Panc1 (cell line): ENCODE measurements at regions not wholly inside any gene's neighbourhood (a gene's known extent, or its start where the extent isn't known, plus 50 kb on each side); places are given as distances from the start of the nearest gene placed in this dataset.

Source experiments
- ATAC-seq: fragments of 200-7000 bp; cut with Tn5 transposase; 2 replicates; pipeline ENCODE4 v1.9.1; 2020; ENCODE audit warnings: mild to moderate bottlenecking, moderate library complexity
- BruUV-seq: library from RNA; stranded (reverse); fragments of 400-500 nt; replicated peaks from 2 replicates; lab custom pipeline; 2021; lab: Mats Ljungman, UMichigan
- CTCF ChIA-PET: fragments of 300-600 bp; sonication (Branson Sonifier 250); formaldehyde crosslinking; loops from one replicate; lab custom pipeline; 2022; ENCODE audit warnings: antibody characterized with exemption; lab: Charles Lee
- POLR2A ChIA-PET: fragments of 300-600 bp; sonication (Branson Sonifier 250); formaldehyde crosslinking; loops from one replicate; lab custom pipeline; 2022; ENCODE audit warnings: antibody characterized with exemption; lab: Charles Lee
- DNase-seq: peaks from one replicate; pipeline ENCODE4 v3.0.0-alpha.2; 2010; ENCODE audit warnings: low read depth, low spot score
- H3K27ac ChIP-seq: 2 replicates; pipeline ENCODE4 v1.5.1; 2011; ENCODE audit warnings: mild to moderate bottlenecking, low read length, inconsistent platforms
- H3K27me3 ChIP-seq: fragments of 200-500 bp; sonication (Bioruptor generic); 2 replicates; pipeline ENCODE4 v1.6.0; 2014; ENCODE audit warnings: low read length, inconsistent platforms; ENCODE audit not compliant: control insufficient read depth, insufficient read depth
- H3K36me3 ChIP-seq: fragments of 200-500 bp; sonication (Bioruptor generic); 2 replicates; pipeline ENCODE4 v1.5.1; 2014; ENCODE audit warnings: inconsistent platforms, mild to moderate bottlenecking, low read length, moderate library complexity; ENCODE audit not compliant: control insufficient read depth, insufficient read depth
- H3K4me1 ChIP-seq: 2 replicates; pipeline ENCODE4 v1.5.1; 2011; ENCODE audit warnings: inconsistent platforms, mild to moderate bottlenecking, low read length, moderate library complexity; ENCODE audit not compliant: control insufficient read depth, insufficient read depth
- H3K4me3 ChIP-seq, 2 experiments: 2 replicates each; pipeline ENCODE4 v1.5.1; 2011 to 2012; ENCODE audit warnings: low read depth in 2 of 2, low read length in 2 of 2, mild to moderate bottlenecking in 2 of 2, inconsistent platforms in 1 of 2, moderate library complexity in 1 of 2
- H3K9me3 ChIP-seq: fragments of 200-500 bp; sonication (Bioruptor generic); 2 replicates; pipeline ENCODE4 v1.5.1; 2014; ENCODE audit warnings: low read depth, mild to moderate bottlenecking, inconsistent platforms, low read length, moderate library complexity; ENCODE audit not compliant: control insufficient read depth, insufficient read depth
- POLR2AphosphoS5 ChIP-seq: IDR thresholded peaks from 2 replicates; pipeline ENCODE4 v1.6.1; 2012; ENCODE audit warnings: mild to moderate bottlenecking, low read depth, low read length, moderate library complexity
- REST ChIP-seq, 2 experiments: IDR thresholded peaks; 2 replicates each; pipeline ENCODE4 v1.6.1; 2011 to 2012; ENCODE audit warnings: low read depth in 2 of 2, control low read depth in 1 of 2, low read length in 1 of 2, mild to moderate bottlenecking in 1 of 2, moderate library complexity in 1 of 2; ENCODE audit not compliant: insufficient read depth in 1 of 2
- SIN3A ChIP-seq: IDR thresholded peaks from 2 replicates; pipeline ENCODE4 v1.6.1; 2012; ENCODE audit warnings: low read depth, mild to moderate bottlenecking, low read length, moderate library complexity, borderline replicate concordance; ENCODE audit not compliant: insufficient read depth
- TCF7L2 ChIP-seq: IDR thresholded peaks from 2 replicates; pipeline ENCODE4 v1.6.1; 2011; ENCODE audit warnings: mild to moderate bottlenecking, low read depth, low read length, inconsistent platforms
- in situ Hi-C: cut with HindIII; loops from 2 replicates; pipeline ENCODE4 v1.10.0; 2016; ENCODE audit warnings: low sequenced_read_pairs, low pct_unique_long_range_greater_than_20kb
- intact Hi-C: fragments of 100-400 bp; cut with micrococcal nuclease; formaldehyde crosslinking; loops from one replicate; pipeline ENCODE4 v1.10.0; 2022; ENCODE audit not compliant: unreplicated experiment
- TF ChIP-seq, protein P1 (sequence below): fragments of 450-650 bp; IDR thresholded peaks from 2 replicates; pipeline ENCODE4 v1.5.1; 2017; ENCODE audit warnings: mild to moderate bottlenecking

DNA sequence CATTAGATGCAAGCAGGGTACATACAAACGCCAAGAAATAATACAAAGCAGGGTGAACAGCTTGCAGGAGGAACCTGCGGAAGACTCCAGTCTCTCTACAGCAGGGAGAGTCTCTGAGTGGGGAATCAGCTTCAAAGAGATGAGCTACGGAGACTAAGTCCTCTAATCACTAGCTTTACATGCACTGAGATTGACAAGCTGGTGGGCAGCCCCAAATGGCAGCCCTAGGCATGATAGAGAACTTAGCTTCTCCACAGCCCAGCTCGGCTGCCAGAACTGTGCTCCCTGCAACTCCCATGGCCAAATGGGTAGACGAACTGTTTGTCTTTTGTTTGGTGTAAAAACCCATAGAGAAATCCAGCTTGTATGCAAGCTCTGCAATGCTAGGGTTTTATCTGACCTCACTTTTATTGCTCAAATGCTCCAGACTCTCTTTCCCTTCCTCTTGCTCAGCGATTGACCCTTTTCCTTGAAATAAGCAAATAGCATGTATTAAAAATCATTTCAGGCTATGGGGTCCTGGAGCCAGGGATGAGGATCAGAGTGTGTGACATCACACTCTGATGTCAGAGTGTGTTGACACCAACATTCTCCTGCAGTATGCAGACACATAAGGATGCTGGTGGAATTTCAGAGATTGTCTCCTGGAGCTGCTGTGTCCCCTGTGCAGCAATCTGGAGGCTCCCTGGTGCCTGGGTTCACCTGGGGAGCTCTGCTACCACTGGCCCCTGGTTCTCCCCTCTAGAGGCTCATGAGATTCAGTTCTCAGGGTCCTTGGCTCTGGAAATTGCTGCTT lies 238.5 kb downstream of the TTLL7 start:
- intact Hi-C loops = no loop called here

GRCh38 chr1:83756984-83757717 lies 241.8 kb downstream of the TTLL7 start:
- Histone ChIP-seq H3K4me1 (no peaks in the 10 kb centered on the region), H3K27me3 (peaks cover 12% of the 10 kb centered on the region), H3K27ac (no peak overlapping the region), H3K36me3 (no peaks in the 10 kb centered on the region), H3K4me3 (no peak overlapping the region), H3K9me3 (no peaks in the 10 kb centered on the region)
- CTCF ChIA-PET = no interaction called here
- intact Hi-C loops (no loop called here), in situ Hi-C loops (no loop called here)
- ATAC-seq (no peak), DNase-seq (no peak)
- BruUV-seq = no TSS peak
- POLR2A ChIA-PET = no interaction called here
- TF ChIP-seq REST (IDR thresholded peaks at IDR 0.05; ENCODE audit: insufficient read depth in 1 of 2, low read depth in 2 of 2, low read length in 1 of 2) = no peak
- no peak for TF ChIP-seq POLR2AphosphoS5
- TF ChIP-seq, protein P1, sequence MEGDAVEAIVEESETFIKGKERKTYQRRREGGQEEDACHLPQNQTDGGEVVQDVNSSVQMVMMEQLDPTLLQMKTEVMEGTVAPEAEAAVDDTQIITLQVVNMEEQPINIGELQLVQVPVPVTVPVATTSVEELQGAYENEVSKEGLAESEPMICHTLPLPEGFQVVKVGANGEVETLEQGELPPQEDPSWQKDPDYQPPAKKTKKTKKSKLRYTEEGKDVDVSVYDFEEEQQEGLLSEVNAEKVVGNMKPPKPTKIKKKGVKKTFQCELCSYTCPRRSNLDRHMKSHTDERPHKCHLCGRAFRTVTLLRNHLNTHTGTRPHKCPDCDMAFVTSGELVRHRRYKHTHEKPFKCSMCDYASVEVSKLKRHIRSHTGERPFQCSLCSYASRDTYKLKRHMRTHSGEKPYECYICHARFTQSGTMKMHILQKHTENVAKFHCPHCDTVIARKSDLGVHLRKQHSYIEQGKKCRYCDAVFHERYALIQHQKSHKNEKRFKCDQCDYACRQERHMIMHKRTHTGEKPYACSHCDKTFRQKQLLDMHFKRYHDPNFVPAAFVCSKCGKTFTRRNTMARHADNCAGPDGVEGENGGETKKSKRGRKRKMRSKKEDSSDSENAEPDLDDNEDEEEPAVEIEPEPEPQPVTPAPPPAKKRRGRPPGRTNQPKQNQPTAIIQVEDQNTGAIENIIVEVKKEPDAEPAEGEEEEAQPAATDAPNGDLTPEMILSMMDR = no peak
- no peak for TF ChIP-seq SIN3A

More for the DNA sequence above, 238.5 kb downstream of the TTLL7 start:
- Histone ChIP-seq H3K9me3 (no peaks in the 10 kb centered on the region), H3K36me3 (no peaks in the 10 kb centered on the region), H3K27me3 (peaks cover 34% of the 10 kb centered on the region), H3K4me1 (no peaks in the 10 kb centered on the region), H3K27ac (no peak overlapping the region), H3K4me3 (no peak overlapping the region)
- CTCF ChIA-PET = no interaction called here
- TF ChIP-seq SIN3A = no peak
- TF ChIP-seq REST (IDR thresholded peaks at IDR 0.05; ENCODE audit: insufficient read depth in 1 of 2, low read depth in 2 of 2, low read length in 1 of 2) = no peak
- TF ChIP-seq TCF7L2 = no peak
- TF ChIP-seq POLR2AphosphoS5 = no peak
- TF ChIP-seq, protein P1 = no peak
- in situ Hi-C loops = no loop called here
- ATAC-seq (0 out of 2 replicates have a peak, but pooled peaks have one; percentile 29), DNase-seq (no peak)
- BruUV-seq = no TSS peak
- POLR2A ChIA-PET = no interaction called here
